HL-60 (cell line): ENCODE measurements at regions not wholly inside any gene's neighbourhood (a gene's known extent, or its start where the extent isn't known, plus 50 kb on each side); places are given as distances from the start of the nearest gene placed in this dataset.

Source experiments
- DNase-seq, 2 experiments: peaks; one replicate each; pipeline ENCODE4 v3.0.0-alpha.2; 2010 to 2020; ENCODE audit warnings: low read depth in 1 of 2, low spot score in 1 of 2
- H3K27ac ChIP-seq: fragments of 250-450 bp; sonication (Bioruptor Pico); replicated peaks from 2 replicates; pipeline ENCODE4 v1.5.1; 2020; ENCODE audit warnings: mild to moderate bottlenecking, moderate library complexity
- H3K27me3 ChIP-seq: fragments of 250-450 bp; sonication (Bioruptor Pico); 2 replicates; pipeline ENCODE4 v1.5.1; 2021; ENCODE audit warnings: mild to moderate bottlenecking, moderate library complexity; ENCODE audit not compliant: insufficient read depth, poor library complexity, severe bottlenecking
- H3K4me3 ChIP-seq: replicated peaks from 2 replicates; pipeline ENCODE4 v1.5.1; 2011; ENCODE audit warnings: mild to moderate bottlenecking, control low read depth, low read length; ENCODE audit not compliant: insufficient read depth
- GABPA ChIP-seq: IDR thresholded peaks from 2 replicates; pipeline ENCODE4 v1.6.1; 2012; ENCODE audit warnings: low read depth
- POLR2AphosphoS5 ChIP-seq: IDR thresholded peaks from 2 replicates; pipeline ENCODE4 v1.6.1; 2012; ENCODE audit warnings: low read depth
- REST ChIP-seq: IDR thresholded peaks from 2 replicates; pipeline ENCODE4 v1.6.1; 2012; ENCODE audit warnings: low read depth; ENCODE audit not compliant: insufficient replicate concordance
- SPI1 ChIP-seq: IDR thresholded peaks from 2 replicates; pipeline ENCODE4 v1.6.1; 2012; ENCODE audit warnings: low read depth, mild to moderate bottlenecking, borderline replicate concordance
- TF ChIP-seq, protein P1 (sequence below): IDR thresholded peaks from one replicate; pipeline ENCODE4 v1.5.1; 2011; ENCODE audit warnings: low read length, control low read depth, inconsistent platforms; ENCODE audit not compliant: insufficient read depth

DNA sequence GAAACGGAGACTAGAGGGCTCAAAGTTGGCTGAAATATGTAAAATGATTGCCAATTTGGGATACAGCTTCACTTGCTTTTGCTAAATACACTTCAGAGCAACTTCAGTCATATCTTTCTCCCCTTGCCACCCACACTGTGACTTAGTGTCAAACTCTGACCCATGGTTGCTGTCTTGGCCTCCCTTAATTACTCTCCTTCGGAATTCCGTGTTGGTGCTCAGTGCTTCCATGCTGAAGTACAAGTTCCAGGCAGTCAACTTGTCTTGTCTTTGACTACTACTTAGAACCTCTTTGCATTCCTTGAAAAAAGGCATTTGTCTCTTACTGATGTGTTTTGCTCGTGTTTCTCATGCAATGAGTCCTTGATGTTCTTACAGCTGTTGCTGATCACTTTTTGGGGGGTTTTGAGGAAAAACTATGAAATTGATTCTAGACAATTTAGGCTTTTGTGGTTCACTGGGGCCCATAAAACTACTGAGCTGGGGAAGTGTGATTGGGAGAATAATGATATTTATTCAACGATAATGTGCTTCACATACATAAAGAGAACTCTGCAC, 146.0 kb downstream of the UBE2E3 start:
- no peak overlapping the region for H3K4me3 ChIP-seq
- no peak overlapping the region for H3K27ac ChIP-seq
- no peaks in the 10 kb centered on the region for H3K27me3 ChIP-seq
- DNase-seq: no peak
- TF ChIP-seq SPI1 (no peak), POLR2AphosphoS5 (no peak), REST (no peak), GABPA (no peak)
- TF ChIP-seq, protein P1, sequence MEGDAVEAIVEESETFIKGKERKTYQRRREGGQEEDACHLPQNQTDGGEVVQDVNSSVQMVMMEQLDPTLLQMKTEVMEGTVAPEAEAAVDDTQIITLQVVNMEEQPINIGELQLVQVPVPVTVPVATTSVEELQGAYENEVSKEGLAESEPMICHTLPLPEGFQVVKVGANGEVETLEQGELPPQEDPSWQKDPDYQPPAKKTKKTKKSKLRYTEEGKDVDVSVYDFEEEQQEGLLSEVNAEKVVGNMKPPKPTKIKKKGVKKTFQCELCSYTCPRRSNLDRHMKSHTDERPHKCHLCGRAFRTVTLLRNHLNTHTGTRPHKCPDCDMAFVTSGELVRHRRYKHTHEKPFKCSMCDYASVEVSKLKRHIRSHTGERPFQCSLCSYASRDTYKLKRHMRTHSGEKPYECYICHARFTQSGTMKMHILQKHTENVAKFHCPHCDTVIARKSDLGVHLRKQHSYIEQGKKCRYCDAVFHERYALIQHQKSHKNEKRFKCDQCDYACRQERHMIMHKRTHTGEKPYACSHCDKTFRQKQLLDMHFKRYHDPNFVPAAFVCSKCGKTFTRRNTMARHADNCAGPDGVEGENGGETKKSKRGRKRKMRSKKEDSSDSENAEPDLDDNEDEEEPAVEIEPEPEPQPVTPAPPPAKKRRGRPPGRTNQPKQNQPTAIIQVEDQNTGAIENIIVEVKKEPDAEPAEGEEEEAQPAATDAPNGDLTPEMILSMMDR: no peak

DNA sequence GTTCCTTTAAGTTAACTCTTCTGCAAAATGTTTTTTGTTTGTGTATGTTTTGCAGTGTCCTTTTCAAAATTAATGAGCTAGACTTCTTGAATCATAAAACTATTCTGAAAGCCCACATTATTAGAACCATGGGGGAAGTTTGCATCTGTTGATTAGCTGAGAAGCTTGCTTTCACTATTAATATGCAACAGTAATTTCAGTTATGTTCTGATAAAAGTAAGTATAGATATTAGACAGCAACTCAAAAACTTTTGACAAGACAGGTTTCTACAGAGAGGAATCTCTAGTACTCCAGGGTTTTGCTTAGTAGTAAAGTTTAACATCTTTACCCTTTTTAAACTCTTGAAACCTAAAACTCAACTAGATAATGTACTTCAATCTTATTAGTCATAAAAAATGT, 147.8 kb downstream of the UBE2E3 start:
- no peaks in the 10 kb centered on the region for H3K27me3 ChIP-seq
- TF ChIP-seq, protein P1: no peak
- no peak for TF ChIP-seq POLR2AphosphoS5
- TF ChIP-seq GABPA: no peak
- TF ChIP-seq SPI1: no peak
- no peak for TF ChIP-seq REST

GRCh38 chr2:181129364-181130056, 149.1 kb downstream of the UBE2E3 start:
- no peak overlapping the region for H3K4me3 ChIP-seq
- DNase-seq: no peak
- H3K27ac ChIP-seq: no peak overlapping the region
- TF ChIP-seq, protein P1: no peak
- no peaks in the 10 kb centered on the region for H3K27me3 ChIP-seq

More for the DNA sequence above, 147.8 kb downstream of the UBE2E3 start:
- H3K4me3 ChIP-seq: no peak overlapping the region
- H3K27ac ChIP-seq: no peak overlapping the region
- DNase-seq: no peak

DNA sequence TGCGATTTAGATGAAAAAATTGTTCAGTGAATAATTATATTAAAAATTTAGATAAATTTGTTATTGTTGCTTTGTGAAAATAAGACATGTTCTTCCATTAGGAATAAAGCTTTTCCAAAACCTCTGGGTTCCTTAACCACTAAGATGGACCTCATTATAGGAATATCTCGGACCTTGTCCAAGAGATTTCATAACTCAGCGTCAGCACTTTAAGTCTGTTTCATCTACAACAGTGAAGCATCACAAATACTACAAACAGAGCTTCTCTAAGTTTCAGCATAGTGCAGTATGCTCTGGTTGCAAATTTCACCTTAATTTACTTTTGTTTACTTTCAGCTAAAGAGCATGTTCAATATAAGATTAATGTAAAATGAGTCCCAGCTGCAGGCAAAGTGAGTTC, 150.3 kb downstream of the UBE2E3 start:
- TF ChIP-seq, protein P1: no peak
- TF ChIP-seq SPI1 (no peak), GABPA (no peak), REST (no peak), POLR2AphosphoS5 (no peak)
- DNase-seq: no peak
- Histone ChIP-seq H3K4me3 (no peak overlapping the region), H3K27ac (no peak overlapping the region), H3K27me3 (no peaks in the 10 kb centered on the region)
